ENCODE measurements at regions not wholly inside any gene's neighbourhood (a gene's known extent, or its start where the extent isn't known, plus 50 kb on each side); places are given as distances from the start of the nearest gene placed in this dataset.

GRCh38 chr4:183763990-183764754 is 105.1 kb downstream of the TRAPPC11 start:
- DNase-seq (ENCODE audit: low read depth in 4 of 4, low spot score in 2 of 4), result no peak

GRCh38 chr4:183765251-183765911 is 106.3 kb downstream of the TRAPPC11 start:
- DNase-seq (ENCODE audit: low read depth in 4 of 4, low spot score in 2 of 4), result peak in 1 of 4 donors; percentile 46

- DNase-seq (ENCODE audit: low read depth in 4 of 4, low spot score in 2 of 4), result no peak
Observed at GRCh38 chr4:183766140-183766539, 107.0 kb downstream of the TRAPPC11 start.

- no peak for DNase-seq (ENCODE audit: low read depth in 4 of 4, low spot score in 2 of 4)
Observed at GRCh38 chr4:183770906-183771305, 111.8 kb downstream of the TRAPPC11 start.

- DNase-seq (ENCODE audit: low read depth in 4 of 4, low spot score in 2 of 4), result no peak
Observed at GRCh38 chr4:183772361-183772760, 113.3 kb downstream of the TRAPPC11 start.

GRCh38 chr4:183773790-183774189 is 114.7 kb downstream of the TRAPPC11 start:
- DNase-seq (ENCODE audit: low read depth in 4 of 4, low spot score in 2 of 4), result no peak

GRCh38 chr4:183783306-183783705 is 121.8 kb upstream of the STOX2 start:
- no peak for DNase-seq (ENCODE audit: low read depth in 4 of 4, low spot score in 2 of 4)

- DNase-seq (ENCODE audit: low read depth in 4 of 4, low spot score in 2 of 4), result no peak
Observed at GRCh38 chr4:183783991-183784553, 121.0 kb upstream of the STOX2 start.

- DNase-seq (ENCODE audit: low read depth in 4 of 4, low spot score in 2 of 4), result no peak
Observed at GRCh38 chr4:183788308-183788905, 116.7 kb upstream of the STOX2 start.

GRCh38 chr4:183789657-183790056 is 115.5 kb upstream of the STOX2 start:
- DNase-seq (ENCODE audit: low read depth in 4 of 4, low spot score in 2 of 4), result no peak

- DNase-seq (ENCODE audit: low read depth in 4 of 4, low spot score in 2 of 4), result no peak
Observed at GRCh38 chr4:183790661-183791060, 114.4 kb upstream of the STOX2 start.

GRCh38 chr4:183797011-183797444 is 108.1 kb upstream of the STOX2 start:
- DNase-seq (ENCODE audit: low read depth in 4 of 4, low spot score in 2 of 4), result no peak

GRCh38 chr4:183797445-183798300 is 107.4 kb upstream of the STOX2 start:
- DNase-seq (ENCODE audit: low read depth in 4 of 4, low spot score in 2 of 4), result no peak

GRCh38 chr4:183798301-183799253 is 106.5 kb upstream of the STOX2 start:
- no peak for DNase-seq (ENCODE audit: low read depth in 4 of 4, low spot score in 2 of 4)

- no peak for DNase-seq (ENCODE audit: low read depth in 4 of 4, low spot score in 2 of 4)
Observed at GRCh38 chr4:183801457-183802165, 103.5 kb upstream of the STOX2 start.

GRCh38 chr4:183806341-183806740 is 98.8 kb upstream of the STOX2 start:
- DNase-seq (ENCODE audit: low read depth in 4 of 4, low spot score in 2 of 4), result no peak

- DNase-seq (ENCODE audit: low read depth in 4 of 4, low spot score in 2 of 4), result no peak
Observed at GRCh38 chr4:183807420-183808096, 97.5 kb upstream of the STOX2 start.

GRCh38 chr4:183808097-183808456 is 97.0 kb upstream of the STOX2 start:
- DNase-seq (ENCODE audit: low read depth in 4 of 4, low spot score in 2 of 4), result peak in 1 of 4 donors; percentile 63

Data from left renal cortex interstitium (tissue), 4 donors.